Smooth muscle cell of the brain vasculature (primary cell): ENCODE measurements at regions not wholly inside any gene's neighbourhood (a gene's known extent, or its start where the extent isn't known, plus 50 kb on each side); places are given as distances from the start of the nearest gene placed in this dataset.

Source experiments
- DNase-seq: peaks from one replicate; pipeline ENCODE4 v3.0.0-alpha.2; 2012; ENCODE audit warnings: low read depth, low spot score

GRCh38 chr17:69605571-69605970 lies 191.1 kb downstream of the MAP2K6 start:
- no peak for DNase-seq

GRCh38 chr17:69606142-69606800 lies 191.8 kb downstream of the MAP2K6 start:
- DNase-seq: no peak

GRCh38 chr17:69607162-69607834 lies 192.8 kb downstream of the MAP2K6 start:
- peak; percentile 65 for DNase-seq

- no peak for DNase-seq
Measured at GRCh38 chr17:69608141-69608540, 193.6 kb downstream of the MAP2K6 start.

DNA sequence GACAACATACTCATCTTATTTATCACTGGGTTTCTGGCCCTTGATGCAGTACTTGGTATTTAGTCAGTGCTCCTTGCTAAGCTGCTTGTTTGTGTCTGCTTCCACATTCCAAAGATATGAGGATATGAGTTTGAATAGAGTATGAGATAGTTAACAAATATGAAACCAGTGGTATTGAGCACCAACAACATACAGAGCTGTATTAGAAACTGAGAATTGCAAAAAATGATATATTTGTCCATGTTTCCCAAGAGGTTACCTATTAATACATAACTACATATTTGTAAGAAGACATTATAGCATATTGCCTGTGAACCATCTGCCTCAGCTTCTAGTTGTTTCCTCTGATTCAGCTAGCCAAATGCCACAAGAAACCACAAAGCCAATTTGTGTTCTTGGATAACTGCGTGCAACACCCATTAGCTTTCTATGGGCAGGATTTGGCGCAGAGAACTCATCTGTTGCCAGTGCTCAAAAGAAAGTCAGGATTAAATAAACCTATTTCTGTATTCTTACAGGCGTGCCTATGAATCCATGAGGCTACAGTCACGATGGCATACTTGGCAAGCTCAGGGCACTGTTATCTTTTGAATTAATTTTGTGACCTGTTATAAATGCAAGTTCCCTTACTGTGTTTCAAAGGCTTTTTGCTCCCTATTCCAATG lies 194.4 kb downstream of the MAP2K6 start:
- DNase-seq: no peak

DNA sequence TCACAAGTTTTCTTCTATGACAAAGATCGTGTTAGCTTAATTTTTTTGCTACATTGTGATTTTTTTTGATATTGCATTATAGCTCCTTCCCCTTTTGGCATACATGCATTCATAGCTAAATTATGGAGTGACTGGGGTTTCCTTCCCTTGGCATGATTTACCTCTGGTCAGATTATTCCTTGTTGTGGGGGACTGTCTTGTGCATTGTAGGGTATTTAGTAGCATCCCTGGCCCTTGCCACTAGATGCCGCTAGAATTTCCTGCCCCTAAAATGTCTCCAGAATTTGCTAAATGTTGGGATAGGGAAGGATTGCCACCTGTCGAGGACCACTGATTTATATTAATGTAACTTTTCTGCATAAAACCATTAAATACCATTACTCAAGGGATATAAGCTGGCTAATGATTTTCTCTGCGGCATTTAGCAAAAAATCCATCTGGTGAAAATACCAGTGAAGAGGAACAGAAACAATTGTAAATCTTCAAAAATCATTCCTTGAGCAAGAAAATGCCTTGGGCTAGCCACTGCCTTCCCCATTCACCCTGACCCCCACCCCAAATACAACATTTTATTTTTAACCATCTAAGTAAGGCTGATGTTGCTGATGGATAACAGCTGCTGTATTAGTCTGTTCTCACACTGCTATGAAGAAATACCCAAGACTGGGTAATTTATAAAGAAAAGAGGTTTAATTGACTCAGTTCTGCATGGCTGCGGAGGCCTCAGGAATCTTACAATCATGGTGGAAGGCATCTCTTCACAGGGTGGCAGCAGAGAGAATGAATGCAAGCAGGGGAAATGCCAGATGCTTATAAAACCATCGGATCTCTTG lies 195.2 kb downstream of the MAP2K6 start:
- no peak for DNase-seq

DNA sequence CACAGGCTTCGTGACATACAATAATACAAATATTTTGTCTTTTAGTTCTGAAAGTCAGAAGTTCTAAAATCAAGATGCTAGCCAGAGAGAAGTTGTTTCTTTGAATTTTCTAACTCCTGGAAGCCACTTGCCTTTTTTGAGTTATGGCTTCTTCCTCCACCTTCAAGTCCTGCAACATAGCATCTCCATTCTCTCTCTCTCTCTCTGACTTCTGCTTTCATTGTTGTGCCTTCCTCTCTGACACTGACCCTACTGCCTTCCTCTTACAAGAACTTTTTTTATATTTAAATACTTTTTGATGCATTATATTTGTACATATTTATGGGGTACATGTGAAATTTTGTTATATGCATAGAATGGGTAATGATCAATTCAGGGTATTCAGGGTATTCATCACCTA lies 205.9 kb downstream of the MAP2K6 start:
- no peak for DNase-seq

GRCh38 chr17:69625474-69625873 lies 211.0 kb downstream of the MAP2K6 start:
- DNase-seq: no peak

DNA sequence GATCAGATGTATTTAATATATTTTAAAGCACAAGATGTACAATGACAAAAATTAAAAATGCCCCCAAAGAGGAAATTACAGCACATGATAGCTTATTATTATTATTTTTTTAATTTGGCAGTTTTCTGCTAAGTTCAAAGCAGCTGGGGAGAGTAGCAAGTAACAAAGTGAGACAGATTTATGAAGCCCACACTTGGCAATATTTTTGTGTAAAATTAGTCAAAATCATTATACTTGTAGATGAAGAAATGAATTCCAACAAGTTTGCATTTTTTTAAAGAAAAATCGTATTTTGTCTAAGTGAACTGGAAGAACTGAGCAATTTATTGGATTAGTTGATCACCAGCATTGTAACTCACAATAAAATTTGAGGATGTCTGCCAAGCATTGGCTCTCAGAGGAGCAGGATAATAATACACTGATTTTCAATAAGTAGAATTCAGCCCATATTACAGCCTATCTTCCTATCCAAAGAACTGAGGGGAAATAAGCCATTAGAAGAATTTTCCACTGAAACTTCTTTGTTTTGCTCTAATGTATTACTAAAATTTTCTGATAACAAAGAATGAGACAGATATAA lies 215.6 kb downstream of the MAP2K6 start:
- no peak for DNase-seq

- DNase-seq: no peak
Measured at GRCh38 chr17:69634844-69635243, 220.3 kb downstream of the MAP2K6 start.

DNA sequence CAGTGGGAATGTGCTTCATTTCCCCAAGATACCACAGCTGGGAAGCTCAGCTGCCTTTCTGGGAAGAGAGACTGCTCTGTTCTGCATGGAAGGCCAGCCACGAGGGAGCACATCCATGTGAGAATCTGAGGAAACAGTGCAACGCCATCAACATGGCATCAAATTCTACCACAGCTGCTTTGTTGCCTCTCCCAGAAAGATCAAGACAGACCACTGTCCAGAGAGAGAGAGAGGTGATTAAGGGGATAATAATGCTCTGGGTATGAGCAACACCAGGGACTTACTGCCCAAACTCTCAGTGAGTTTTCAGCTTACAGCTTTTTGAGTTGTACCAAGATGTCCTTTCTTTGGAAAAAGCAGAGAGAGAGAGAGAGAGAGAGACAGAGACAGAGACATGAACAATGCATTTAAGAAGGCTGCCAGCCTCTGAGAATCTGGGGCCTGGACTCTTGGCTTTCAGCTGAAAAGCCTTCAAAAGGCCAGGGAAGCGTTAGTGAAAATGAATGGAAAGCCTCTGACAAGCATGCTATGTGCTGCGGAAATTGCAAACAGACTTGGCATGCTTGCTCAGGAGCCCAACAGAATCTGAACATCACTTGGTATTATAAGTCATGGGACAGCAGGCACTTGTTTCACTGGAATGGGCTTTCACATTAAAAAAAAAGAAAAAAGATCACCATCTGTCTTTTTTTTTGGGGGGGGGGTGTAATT lies 223.1 kb downstream of the MAP2K6 start:
- DNase-seq: no peak

DNA sequence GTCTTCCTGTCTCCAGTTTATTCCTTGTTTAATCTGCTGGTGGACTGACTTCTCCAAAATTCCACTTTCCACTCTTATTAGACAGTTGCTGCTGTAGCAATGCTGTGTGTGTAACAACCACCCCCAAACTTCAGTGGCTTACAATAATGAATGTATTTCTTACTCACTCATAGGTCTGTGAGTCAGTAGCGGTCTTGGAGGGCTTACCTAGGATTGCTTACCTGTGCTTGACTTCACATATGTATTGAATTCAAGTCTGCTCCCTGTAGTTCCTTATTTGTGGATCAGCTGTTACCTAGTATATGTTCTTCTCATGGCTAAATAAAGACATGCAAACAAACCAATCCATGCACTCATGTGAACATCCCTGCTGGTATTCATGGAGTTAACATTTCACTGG lies 224.6 kb downstream of the MAP2K6 start:
- DNase-seq: no peak

- DNase-seq: no peak
Measured at GRCh38 chr17:69640073-69640472, 225.6 kb downstream of the MAP2K6 start.

DNA sequence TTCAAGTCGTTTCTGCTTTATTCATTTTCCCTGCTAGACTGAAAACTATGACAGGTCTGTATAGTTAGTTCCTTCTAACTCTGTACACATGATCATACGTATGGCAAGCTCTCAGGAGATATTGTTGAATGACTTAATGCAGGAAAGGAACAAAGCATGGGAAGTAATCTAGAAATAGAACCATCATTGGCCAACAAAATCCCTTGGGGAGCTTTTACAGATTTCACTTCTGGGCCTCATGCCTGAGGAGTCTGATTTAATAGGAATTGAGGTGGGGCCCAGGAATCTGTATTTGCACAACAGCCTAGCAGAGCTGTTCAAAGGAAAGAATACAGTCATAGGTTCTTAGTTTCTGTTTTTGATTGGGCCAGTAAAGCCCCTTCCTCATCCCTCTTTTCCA lies 229.2 kb downstream of the MAP2K6 start:
- DNase-seq: no peak

DNA sequence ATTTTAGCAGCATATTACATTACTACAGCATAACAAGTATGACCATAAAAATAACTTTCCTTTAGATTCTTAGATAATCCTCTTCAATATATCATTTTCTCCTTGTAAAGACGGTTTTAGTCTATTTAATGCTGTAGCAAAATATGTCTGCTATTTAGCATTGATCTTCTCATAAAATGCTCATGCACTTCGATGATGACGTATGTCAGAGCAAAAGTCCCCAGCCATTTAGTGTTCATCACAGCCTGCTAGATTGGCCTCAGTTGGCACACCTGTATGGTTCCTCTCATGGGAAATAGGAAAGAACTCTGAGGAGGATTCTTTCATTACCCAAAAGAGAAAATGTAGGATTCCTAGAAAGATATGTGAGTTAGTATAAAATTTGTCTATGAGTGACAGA lies 232.2 kb downstream of the MAP2K6 start:
- DNase-seq: no peak

GRCh38 chr17:69650881-69651280 lies 236.4 kb downstream of the MAP2K6 start:
- no peak for DNase-seq

DNA sequence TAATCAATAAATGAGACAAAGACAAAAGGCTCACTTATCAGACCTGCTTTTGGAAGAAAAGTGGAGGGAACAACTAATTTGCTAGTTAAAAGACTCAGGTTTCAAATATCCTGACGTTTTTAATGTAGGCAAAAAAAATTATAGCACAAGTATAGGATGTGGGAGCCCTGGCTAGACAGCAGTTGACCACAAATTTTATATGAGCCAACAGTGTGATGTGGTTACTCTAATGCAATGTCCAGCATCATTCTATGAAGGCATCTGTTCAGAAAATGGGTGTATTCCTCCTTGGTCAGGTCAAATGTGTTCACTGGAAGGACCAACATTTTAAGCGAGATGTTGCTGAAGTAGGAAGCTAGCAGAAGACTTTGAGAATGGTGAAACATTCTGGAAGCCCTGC lies 237.4 kb downstream of the MAP2K6 start:
- no peak for DNase-seq

- DNase-seq: peak; percentile 44
Measured at GRCh38 chr17:69654981-69655855, 240.7 kb downstream of the MAP2K6 start.

DNA sequence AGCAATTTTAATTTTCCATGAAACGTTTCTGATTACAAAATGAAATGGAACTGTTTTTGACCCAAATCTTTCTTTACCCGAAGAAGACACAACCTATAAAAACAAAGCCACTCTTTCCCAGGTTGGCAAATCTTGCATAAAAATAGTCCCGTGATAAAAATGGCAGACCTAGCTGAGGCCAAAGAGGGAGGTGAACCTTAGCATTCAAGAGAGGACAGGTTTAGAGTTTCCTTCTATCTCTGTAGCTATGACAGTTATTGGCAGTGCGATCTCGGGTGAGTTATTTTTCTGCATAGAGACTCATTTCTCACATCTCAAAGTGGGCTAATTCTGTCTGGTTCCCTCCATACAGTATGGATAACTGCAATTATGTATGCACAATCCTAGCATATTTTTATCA lies 241.4 kb downstream of the MAP2K6 start:
- DNase-seq: no peak
